ENCODE measurements at regions not wholly inside any gene's neighbourhood (a gene's known extent, or its start where the extent isn't known, plus 50 kb on each side); places are given as distances from the start of the nearest gene placed in this dataset.

DNA sequence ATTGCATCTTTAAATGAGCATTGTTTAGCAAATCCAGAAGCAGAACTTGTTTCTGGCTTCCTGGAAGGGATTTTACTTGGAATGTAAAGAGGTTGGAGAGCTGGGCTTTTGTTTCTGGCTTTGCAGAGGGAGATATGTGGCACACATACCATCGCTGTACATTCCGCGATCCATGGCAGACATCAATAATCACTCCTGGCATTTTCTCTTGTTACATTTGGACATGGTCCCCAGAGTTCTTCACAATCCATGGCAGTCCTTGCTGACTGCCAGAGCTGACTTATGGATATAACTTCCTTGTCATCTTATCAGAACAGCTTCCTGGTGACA is 445.6 kb upstream of the SPRED2 start:
- TF ChIP-seq, protein P1, sequence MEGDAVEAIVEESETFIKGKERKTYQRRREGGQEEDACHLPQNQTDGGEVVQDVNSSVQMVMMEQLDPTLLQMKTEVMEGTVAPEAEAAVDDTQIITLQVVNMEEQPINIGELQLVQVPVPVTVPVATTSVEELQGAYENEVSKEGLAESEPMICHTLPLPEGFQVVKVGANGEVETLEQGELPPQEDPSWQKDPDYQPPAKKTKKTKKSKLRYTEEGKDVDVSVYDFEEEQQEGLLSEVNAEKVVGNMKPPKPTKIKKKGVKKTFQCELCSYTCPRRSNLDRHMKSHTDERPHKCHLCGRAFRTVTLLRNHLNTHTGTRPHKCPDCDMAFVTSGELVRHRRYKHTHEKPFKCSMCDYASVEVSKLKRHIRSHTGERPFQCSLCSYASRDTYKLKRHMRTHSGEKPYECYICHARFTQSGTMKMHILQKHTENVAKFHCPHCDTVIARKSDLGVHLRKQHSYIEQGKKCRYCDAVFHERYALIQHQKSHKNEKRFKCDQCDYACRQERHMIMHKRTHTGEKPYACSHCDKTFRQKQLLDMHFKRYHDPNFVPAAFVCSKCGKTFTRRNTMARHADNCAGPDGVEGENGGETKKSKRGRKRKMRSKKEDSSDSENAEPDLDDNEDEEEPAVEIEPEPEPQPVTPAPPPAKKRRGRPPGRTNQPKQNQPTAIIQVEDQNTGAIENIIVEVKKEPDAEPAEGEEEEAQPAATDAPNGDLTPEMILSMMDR (IDR thresholded peaks at IDR 0.05): no peak
- TF ChIP-seq POLR2A (IDR thresholded peaks at IDR 0.05) (no peak), POLR2AphosphoS5 (IDR thresholded peaks at IDR 0.05) (no peak)

Measured in gastroesophageal sphincter (tissue), 3 donors.